ENCODE measurements at regions not wholly inside any gene's neighbourhood (a gene's known extent, or its start where the extent isn't known, plus 50 kb on each side); places are given as distances from the start of the nearest gene placed in this dataset.
"Not testable (repeated sequence)": the region's sequence is repeated elsewhere in the genome, so short reads cannot be mapped to it uniquely, and the experiment has no call there.

- DNase-seq = no peak
These were observed 108.1 kb downstream of the MAP3K21 start for GRCh38 chr1:233435622-233436021.

- DNase-seq = no peak
These were observed 112.2 kb downstream of the MAP3K21 start for GRCh38 chr1:233439721-233440120.

- peak; percentile 64 for DNase-seq
These were observed 113.5 kb downstream of the MAP3K21 start for GRCh38 chr1:233440951-233441401.

GRCh38 chr1:233442026-233442780 is 114.7 kb downstream of the MAP3K21 start:
- no peak for DNase-seq

- DNase-seq = no peak
These were observed 115.7 kb downstream of the MAP3K21 start for GRCh38 chr1:233443040-233443760.

- DNase-seq = no peak
These were observed 117.0 kb downstream of the MAP3K21 start for GRCh38 chr1:233444484-233444883.

GRCh38 chr1:233445737-233446136 is 118.2 kb downstream of the MAP3K21 start:
- no peak for DNase-seq

GRCh38 chr1:233446935-233447334 is 119.4 kb downstream of the MAP3K21 start:
- no peak for DNase-seq

GRCh38 chr1:233448109-233448689 is 120.7 kb downstream of the MAP3K21 start:
- no peak for DNase-seq

GRCh38 chr1:233452724-233453123 is 125.2 kb downstream of the MAP3K21 start:
- DNase-seq = no peak

GRCh38 chr1:233453433-233454200 is 126.1 kb downstream of the MAP3K21 start:
- no peak for DNase-seq

GRCh38 chr1:233459470-233459945 is 132.0 kb downstream of the MAP3K21 start:
- no peak for DNase-seq

- DNase-seq = no peak
These were observed 132.4 kb downstream of the MAP3K21 start for GRCh38 chr1:233459968-233460367.

- DNase-seq = no peak
These were observed 133.2 kb downstream of the MAP3K21 start for GRCh38 chr1:233460692-233461091.

GRCh38 chr1:233461847-233462246 is 134.3 kb downstream of the MAP3K21 start:
- DNase-seq = no peak

GRCh38 chr1:233463333-233463732 is 135.8 kb downstream of the MAP3K21 start:
- DNase-seq = no peak

GRCh38 chr1:233465745-233466343 is 138.3 kb downstream of the MAP3K21 start:
- DNase-seq = no peak

GRCh38 chr1:233470741-233471499 is 143.0 kb upstream of the KCNK1 start:
- no peak for DNase-seq

GRCh38 chr1:233471851-233472250 is 142.1 kb upstream of the KCNK1 start:
- DNase-seq = not testable (repeated sequence)

- DNase-seq = not testable (repeated sequence)
These were observed 141.1 kb upstream of the KCNK1 start for GRCh38 chr1:233472796-233473195.

- DNase-seq = no peak
These were observed 140.2 kb upstream of the KCNK1 start for GRCh38 chr1:233473549-233474204.
